ENCODE measurements at regions not wholly inside any gene's neighbourhood (a gene's known extent, or its start where the extent isn't known, plus 50 kb on each side); places are given as distances from the start of the nearest gene placed in this dataset.

DNA sequence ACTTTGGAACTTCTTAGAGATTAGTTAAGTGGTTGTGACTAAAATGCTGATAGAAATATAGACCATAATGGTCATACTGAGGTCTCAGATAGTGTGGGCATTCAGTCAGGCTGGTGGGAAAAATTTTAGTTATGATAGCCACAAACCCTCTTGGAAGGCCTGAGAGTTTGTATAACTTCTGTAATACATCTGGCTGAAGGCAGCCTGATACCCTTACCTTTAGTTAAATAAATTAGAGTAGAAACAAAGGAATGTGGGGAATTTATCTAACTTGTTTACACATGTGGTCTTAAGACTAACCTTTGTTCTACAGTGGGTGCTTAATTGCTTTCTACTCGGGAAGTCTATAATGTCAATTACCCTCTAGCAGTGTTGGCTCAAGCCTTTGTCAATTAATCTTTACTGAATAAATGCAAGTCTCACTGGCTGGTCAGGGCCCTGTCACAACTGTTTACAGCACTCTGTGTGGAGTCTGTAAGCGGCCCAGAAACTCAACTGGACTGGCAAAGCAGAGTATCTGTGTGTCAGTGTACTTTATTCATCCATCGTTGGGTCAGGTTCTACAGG is 184.0 kb downstream of the FBXO4 start:
- no peak for TF ChIP-seq CTCF (IDR thresholded peaks at IDR 0.05; ENCODE audit: insufficient read depth, low read depth, low read length)
- no peak for TF ChIP-seq EZH2 (IDR thresholded peaks at IDR 0.05; ENCODE audit: insufficient read depth, low read length)

All from astrocyte (in vitro differentiated cells and primary cell).